WTC11 (cell line): ENCODE measurements at regions not wholly inside any gene's neighbourhood (a gene's known extent, or its start where the extent isn't known, plus 50 kb on each side); places are given as distances from the start of the nearest gene placed in this dataset.

Source experiments
- ATAC-seq: fragments of 200-7000 bp; cut with Tn5 transposase; 2 replicates; pipeline ENCODE4 v1.10.0; 2021; ENCODE audit warnings: mild to moderate bottlenecking, moderate library complexity
- CTCF ChIA-PET: fragments of 300-600 bp; sonication (Branson Sonifier 250); formaldehyde crosslinking; loops from one replicate; lab custom pipeline; 2021; ENCODE audit warnings: antibody characterized with exemption; lab: Charles Lee
- POLR2A ChIA-PET: fragments of 350-600 bp; sonication (Branson Sonifier 250); formaldehyde crosslinking; loops from one replicate; lab custom pipeline; 2021; ENCODE audit warnings: antibody characterized with exemption; lab: Charles Lee
- DNase-seq: peaks from one replicate; pipeline ENCODE4 v3.0.0; 2021; ENCODE audit warnings: low spot score
- H3K27ac Mint-ChIP-seq: 2 replicates; pipeline ENCODE4 v1.8.0; 2021; ENCODE audit warnings: mixed read lengths
- H3K27me3 Mint-ChIP-seq: 2 replicates; pipeline ENCODE4 v1.8.0; 2021; ENCODE audit warnings: low read depth, mild to moderate bottlenecking, moderate library complexity, mixed read lengths
- H3K36me3 Mint-ChIP-seq: 2 replicates; pipeline ENCODE4 v1.8.0; 2021; ENCODE audit warnings: mixed read lengths
- H3K4me1 Mint-ChIP-seq: 2 replicates; pipeline ENCODE4 v1.8.0; 2022; ENCODE audit warnings: mixed read lengths
- H3K4me3 Mint-ChIP-seq: 2 replicates; pipeline ENCODE4 v1.8.0; 2021; ENCODE audit warnings: mild to moderate bottlenecking, moderate library complexity, mixed read lengths
- H3K9me3 Mint-ChIP-seq: 2 replicates; pipeline ENCODE4 v1.8.0; 2021; ENCODE audit warnings: mixed read lengths
- E2F4 ChIP-seq: sonication (generic); formaldehyde crosslinking; IDR thresholded peaks from 2 replicates; pipeline ENCODE4 v1.8.1; 2022; ENCODE audit warnings: low read depth, mild to moderate bottlenecking, moderate library complexity, missing genetic modification reagents, borderline replicate concordance
- ETV6 ChIP-seq: sonication (generic); formaldehyde crosslinking; IDR thresholded peaks from 2 replicates; pipeline ENCODE4 v1.8.1; 2022; ENCODE audit warnings: mild to moderate bottlenecking, missing genetic modification reagents
- FOXK1 ChIP-seq: sonication (generic); formaldehyde crosslinking; IDR thresholded peaks from 2 replicates; pipeline ENCODE4 v1.8.0; 2022; ENCODE audit warnings: mild to moderate bottlenecking, moderate library complexity, missing genetic modification reagents
- HMGA2 ChIP-seq: fragments of 250-450 bp; sonication (Bioruptor Pico); IDR thresholded peaks from 2 replicates; pipeline ENCODE4 v1.4.0; 2021; ENCODE audit warnings: mild to moderate bottlenecking, moderate library complexity
- MAX ChIP-seq: sonication (generic); formaldehyde crosslinking; IDR thresholded peaks from 2 replicates; pipeline ENCODE4 v1.8.0; 2022; ENCODE audit warnings: mild to moderate bottlenecking, missing genetic modification reagents
- MLX ChIP-seq: sonication (generic); formaldehyde crosslinking; IDR thresholded peaks from 2 replicates; pipeline ENCODE4 v1.8.1; 2023; ENCODE audit warnings: mild to moderate bottlenecking, missing genetic modification reagents, moderate library complexity
- MXD4 ChIP-seq: fragments of 250-450 bp; sonication (Bioruptor Pico); IDR thresholded peaks from 2 replicates; pipeline ENCODE4 v1.8.0; 2021; ENCODE audit warnings: mild to moderate bottlenecking, moderate library complexity, borderline replicate concordance
- NFATC4 ChIP-seq: fragments of 250-450 bp; sonication (Bioruptor Pico); IDR thresholded peaks from 2 replicates; pipeline ENCODE4 v1.9.0; 2021; ENCODE audit warnings: mild to moderate bottlenecking
- NR1H2 ChIP-seq: sonication (generic); formaldehyde crosslinking; IDR thresholded peaks from 2 replicates; pipeline ENCODE4 v1.9.0; 2021; ENCODE audit warnings: mild to moderate bottlenecking, moderate library complexity, missing genetic modification reagents
- NR2C2 ChIP-seq: sonication (generic); formaldehyde crosslinking; IDR thresholded peaks from 2 replicates; pipeline ENCODE4 v1.8.0; 2022; ENCODE audit warnings: mild to moderate bottlenecking, missing genetic modification reagents
- NR3C1 ChIP-seq: sonication (generic); formaldehyde crosslinking; conservative IDR thresholded peaks from 2 replicates; pipeline ENCODE4 v1.8.1; 2023; ENCODE audit warnings: low read depth, mild to moderate bottlenecking, missing genetic modification reagents
- PRDM15 ChIP-seq: sonication (generic); formaldehyde crosslinking; IDR thresholded peaks from 2 replicates; pipeline ENCODE4 v1.8.0; 2022; ENCODE audit warnings: missing genetic modification reagents
- PREB ChIP-seq: sonication (generic); formaldehyde crosslinking; IDR thresholded peaks from 2 replicates; pipeline ENCODE4 v1.8.1; 2022; ENCODE audit warnings: mild to moderate bottlenecking, missing genetic modification reagents, moderate library complexity, borderline replicate concordance
- RELA ChIP-seq: sonication (generic); formaldehyde crosslinking; IDR thresholded peaks from 2 replicates; pipeline ENCODE4 v1.8.1; 2022; ENCODE audit warnings: missing genetic modification reagents, mild to moderate bottlenecking, borderline replicate concordance
- RORB ChIP-seq: fragments of 250-450 bp; sonication (Bioruptor Pico); IDR thresholded peaks from 2 replicates; pipeline ENCODE4 v1.9.0; 2021; ENCODE audit warnings: mild to moderate bottlenecking
- SP1 ChIP-seq: sonication (generic); formaldehyde crosslinking; conservative IDR thresholded peaks from 2 replicates; pipeline ENCODE4 v1.8.1; 2022; ENCODE audit warnings: missing genetic modification reagents
- TP53 ChIP-seq: sonication (generic); formaldehyde crosslinking; IDR thresholded peaks from 2 replicates; pipeline ENCODE4 v1.8.1; 2023; ENCODE audit warnings: mild to moderate bottlenecking, missing genetic modification reagents
- ZBTB21 ChIP-seq: sonication (generic); formaldehyde crosslinking; IDR thresholded peaks from 2 replicates; pipeline ENCODE4 v1.8.1; 2023; ENCODE audit warnings: mild to moderate bottlenecking, missing genetic modification reagents, borderline replicate concordance
- ZNF219 ChIP-seq: sonication (generic); formaldehyde crosslinking; IDR thresholded peaks from 2 replicates; pipeline ENCODE4 v1.8.0; 2023; ENCODE audit warnings: missing genetic modification reagents, mild to moderate bottlenecking, borderline replicate concordance
- ZNF671 ChIP-seq: fragments of 250-450 bp; sonication (Bioruptor Pico); IDR thresholded peaks from 2 replicates; pipeline ENCODE4 v1.8.0; 2021; ENCODE audit warnings: mild to moderate bottlenecking
- ZSCAN18 ChIP-seq: fragments of 250-450 bp; sonication (Bioruptor Pico); IDR thresholded peaks from 2 replicates; pipeline ENCODE4 v2.1.2; 2022; ENCODE audit warnings: mild to moderate bottlenecking, moderate library complexity

- ChIA-PET CTCF (interaction anchor here (1.4 kb wide), 1 partner anchor 13 kb away, joined by 5 read pairs; no protein-coding TSS in a partner anchor), POLR2A (interaction anchor here (0.5 kb wide), 1 partner anchor 196 kb away, joined by 3 read pairs; no protein-coding TSS in a partner anchor)
- Mint-ChIP-seq H3K9me3 (peaks cover 5% of the 10 kb centered on the region), H3K27me3 (no peaks in the 10 kb centered on the region), H3K4me1 (peaks cover 5% of the 10 kb centered on the region; the same call in 1 of the 2 replicates), H3K4me3 (no peak overlapping the region), H3K27ac (no peak overlapping the region; the same call in 1 of the 2 replicates), H3K36me3 (no peaks in the 10 kb centered on the region)
- ATAC-seq (no peak), DNase-seq (no peak)
- TF ChIP-seq NR1H2 (CRISPR knock-in tag) = no peak
- TF ChIP-seq FOXK1 (CRISPR knock-in tag) = no peak
- no peak for TF ChIP-seq RORB (CRISPR knock-in tag)
- no peak for TF ChIP-seq E2F4
- TF ChIP-seq RELA (CRISPR knock-in tag) = no peak
Measured at GRCh38 chr6:45727819-45728449, 287.7 kb downstream of the CLIC5 start.

- TF ChIP-seq PREB (CRISPR knock-in tag) = no peak
- no peak for TF ChIP-seq HMGA2 (CRISPR knock-in tag)
- TF ChIP-seq MAX (CRISPR knock-in tag) = no peak
- TF ChIP-seq ZBTB21 = no peak
- CTCF ChIA-PET = interaction anchor here (1.4 kb wide), 1 partner anchor 12 kb away, joined by 5 read pairs; no protein-coding TSS in a partner anchor
- no peak overlapping the region for H3K27ac Mint-ChIP-seq
- no peak for DNase-seq
- no peaks in the 10 kb centered on the region for H3K36me3 Mint-ChIP-seq
- H3K4me3 Mint-ChIP-seq = no peak overlapping the region
- POLR2A ChIA-PET = no interaction called here
- H3K27me3 Mint-ChIP-seq = no peaks in the 10 kb centered on the region
- ATAC-seq = no peak
- H3K4me1 Mint-ChIP-seq = no peaks in the 10 kb centered on the region
- H3K9me3 Mint-ChIP-seq = peaks cover 8% of the 10 kb centered on the region
Measured at GRCh38 chr6:45727228-45727627, 288.4 kb downstream of the CLIC5 start.

GRCh38 chr6:45726444-45726843 lies 289.2 kb downstream of the CLIC5 start:
- ChIA-PET POLR2A (no interaction called here), CTCF (interaction anchor here (1.2 to 2.2 kb wide), 3 partner anchors 12 to 196 kb away, joined by 3 to 8 read pairs (median 5); no protein-coding TSS in a partner anchor)
- H3K36me3 Mint-ChIP-seq = no peaks in the 10 kb centered on the region
- ATAC-seq = no peak
- peaks cover 8% of the 10 kb centered on the region for H3K9me3 Mint-ChIP-seq
- no peaks in the 10 kb centered on the region for H3K27me3 Mint-ChIP-seq
- no peaks in the 10 kb centered on the region for H3K4me1 Mint-ChIP-seq
- no peak overlapping the region for H3K27ac Mint-ChIP-seq
- no peak for DNase-seq
- no peak overlapping the region for H3K4me3 Mint-ChIP-seq
- TF ChIP-seq PREB (CRISPR knock-in tag) (no peak), ETV6 (CRISPR knock-in tag) (no peak), NR3C1 (no peak), ZNF671 (CRISPR knock-in tag) (no peak), ZNF219 (CRISPR knock-in tag) (no peak), NR2C2 (no peak), PRDM15 (CRISPR knock-in tag) (no peak), MLX (CRISPR knock-in tag) (no peak), SP1 (CRISPR knock-in tag) (no peak), NFATC4 (CRISPR knock-in tag) (no peak), MXD4 (CRISPR knock-in tag) (no peak), ZSCAN18 (CRISPR knock-in tag) (no peak), TP53 (CRISPR knock-in tag) (no peak)
